SK-N-SH (cell line): ENCODE measurements at regions not wholly inside any gene's neighbourhood (a gene's known extent, or its start where the extent isn't known, plus 50 kb on each side); places are given as distances from the start of the nearest gene placed in this dataset.

Source experiments
- ELF1 ChIP-seq: IDR thresholded peaks from 2 replicates; pipeline ENCODE4 v1.4.0; 2012
- EZH2phosphoT487 ChIP-seq: fragments of 200-600 bp; sonication (generic); IDR thresholded peaks from 2 replicates; pipeline ENCODE4 v1.6.1; 2017; ENCODE audit warnings: low read depth, mixed run types, mild to moderate bottlenecking, antibody characterized with exemption, moderate library complexity, borderline replicate concordance
- FOSL2 ChIP-seq: IDR thresholded peaks from 2 replicates; pipeline ENCODE4 v1.4.0; 2012; ENCODE audit warnings: low read depth, mild to moderate bottlenecking, moderate library complexity, borderline replicate concordance
- GATA2 ChIP-seq: sonication (generic); formaldehyde crosslinking; IDR thresholded peaks from 2 replicates; pipeline ENCODE4 v1.5.0; 2020; ENCODE audit warnings: mild to moderate bottlenecking, missing genetic modification reagents
- MEF2A ChIP-seq: IDR thresholded peaks from 2 replicates; pipeline ENCODE4 v1.4.0; 2012; ENCODE audit warnings: low read depth, borderline replicate concordance
- POLR2AphosphoS5 ChIP-seq: IDR thresholded peaks from 2 replicates; pipeline ENCODE4 v1.6.1; 2012; ENCODE audit warnings: low read depth, low read length
- SIN3A ChIP-seq: IDR thresholded peaks from 2 replicates; pipeline ENCODE4 v1.6.1; 2012; ENCODE audit warnings: low read depth, mild to moderate bottlenecking, low read length, moderate library complexity, borderline replicate concordance
- TEAD4 ChIP-seq: IDR thresholded peaks from 2 replicates; pipeline ENCODE4 v1.4.0; 2012; ENCODE audit warnings: mild to moderate bottlenecking, borderline replicate concordance; ENCODE audit not compliant: insufficient read depth
- TF ChIP-seq, protein P1 (sequence below): fragments of 150-350 bp; IDR thresholded peaks from 2 replicates; pipeline ENCODE4 v1.6.1; 2017; ENCODE audit warnings: antibody characterized with exemption, low read length, low read depth, borderline replicate concordance
- TF ChIP-seq, protein P2 (sequence below): fragments of 200-600 bp; sonication (generic); IDR thresholded peaks from 2 replicates; pipeline ENCODE4 v1.6.1; 2017; ENCODE audit warnings: antibody characterized with exemption, mild to moderate bottlenecking, moderate library complexity
- TF ChIP-seq, protein P3 (sequence below): IDR thresholded peaks from 2 replicates; pipeline ENCODE4 v1.4.0; 2012; ENCODE audit warnings: low read depth
- TF ChIP-seq, protein P4 (sequence below): fragments of 150-350 bp; IDR thresholded peaks from 2 replicates; pipeline ENCODE4 v1.6.1; 2016; ENCODE audit warnings: mild to moderate bottlenecking, low read depth, low read length
- TF ChIP-seq, protein P5 (sequence below): IDR thresholded peaks from 2 replicates; pipeline ENCODE4 v1.4.0; 2012; ENCODE audit warnings: low read depth, borderline replicate concordance
- TF ChIP-seq, protein P6 (sequence below): IDR thresholded peaks from 2 replicates; pipeline ENCODE4 v1.4.0; 2012; ENCODE audit warnings: low read depth, borderline replicate concordance

DNA sequence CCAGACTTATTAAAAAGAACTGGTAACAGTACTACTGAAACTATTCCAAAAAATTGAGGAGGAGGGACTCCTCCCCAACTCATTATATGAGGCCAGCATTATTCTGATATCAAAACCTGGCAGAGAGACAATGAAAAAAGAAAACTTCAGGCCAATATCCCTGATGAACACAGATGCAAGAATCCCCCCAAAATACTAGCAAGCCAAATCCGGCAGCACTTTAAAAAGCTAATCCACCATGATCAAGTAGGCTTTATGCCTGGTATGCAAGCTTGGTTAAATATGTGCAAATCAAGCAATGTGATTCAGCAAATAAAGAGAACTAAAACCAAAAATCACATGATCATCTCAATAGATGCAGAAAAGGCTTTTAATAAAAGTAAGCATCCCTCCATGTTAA, 2271.0 kb upstream of the C9orf72 start:
- TF ChIP-seq, protein P1, sequence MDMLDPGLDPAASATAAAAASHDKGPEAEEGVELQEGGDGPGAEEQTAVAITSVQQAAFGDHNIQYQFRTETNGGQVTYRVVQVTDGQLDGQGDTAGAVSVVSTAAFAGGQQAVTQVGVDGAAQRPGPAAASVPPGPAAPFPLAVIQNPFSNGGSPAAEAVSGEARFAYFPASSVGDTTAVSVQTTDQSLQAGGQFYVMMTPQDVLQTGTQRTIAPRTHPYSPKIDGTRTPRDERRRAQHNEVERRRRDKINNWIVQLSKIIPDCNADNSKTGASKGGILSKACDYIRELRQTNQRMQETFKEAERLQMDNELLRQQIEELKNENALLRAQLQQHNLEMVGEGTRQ, result no peak
- TF ChIP-seq, protein P2, sequence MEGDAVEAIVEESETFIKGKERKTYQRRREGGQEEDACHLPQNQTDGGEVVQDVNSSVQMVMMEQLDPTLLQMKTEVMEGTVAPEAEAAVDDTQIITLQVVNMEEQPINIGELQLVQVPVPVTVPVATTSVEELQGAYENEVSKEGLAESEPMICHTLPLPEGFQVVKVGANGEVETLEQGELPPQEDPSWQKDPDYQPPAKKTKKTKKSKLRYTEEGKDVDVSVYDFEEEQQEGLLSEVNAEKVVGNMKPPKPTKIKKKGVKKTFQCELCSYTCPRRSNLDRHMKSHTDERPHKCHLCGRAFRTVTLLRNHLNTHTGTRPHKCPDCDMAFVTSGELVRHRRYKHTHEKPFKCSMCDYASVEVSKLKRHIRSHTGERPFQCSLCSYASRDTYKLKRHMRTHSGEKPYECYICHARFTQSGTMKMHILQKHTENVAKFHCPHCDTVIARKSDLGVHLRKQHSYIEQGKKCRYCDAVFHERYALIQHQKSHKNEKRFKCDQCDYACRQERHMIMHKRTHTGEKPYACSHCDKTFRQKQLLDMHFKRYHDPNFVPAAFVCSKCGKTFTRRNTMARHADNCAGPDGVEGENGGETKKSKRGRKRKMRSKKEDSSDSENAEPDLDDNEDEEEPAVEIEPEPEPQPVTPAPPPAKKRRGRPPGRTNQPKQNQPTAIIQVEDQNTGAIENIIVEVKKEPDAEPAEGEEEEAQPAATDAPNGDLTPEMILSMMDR, result no peak
- TF ChIP-seq SIN3A (no peak), TEAD4 (no peak), POLR2AphosphoS5 (no peak), GATA2 (CRISPR knock-in tag) (no peak), FOSL2 (no peak), MEF2A (no peak), EZH2phosphoT487 (no peak), ELF1 (no peak)
- TF ChIP-seq, protein P3, sequence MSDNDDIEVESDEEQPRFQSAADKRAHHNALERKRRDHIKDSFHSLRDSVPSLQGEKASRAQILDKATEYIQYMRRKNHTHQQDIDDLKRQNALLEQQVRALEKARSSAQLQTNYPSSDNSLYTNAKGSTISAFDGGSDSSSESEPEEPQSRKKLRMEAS, result no peak
- TF ChIP-seq, protein P4, sequence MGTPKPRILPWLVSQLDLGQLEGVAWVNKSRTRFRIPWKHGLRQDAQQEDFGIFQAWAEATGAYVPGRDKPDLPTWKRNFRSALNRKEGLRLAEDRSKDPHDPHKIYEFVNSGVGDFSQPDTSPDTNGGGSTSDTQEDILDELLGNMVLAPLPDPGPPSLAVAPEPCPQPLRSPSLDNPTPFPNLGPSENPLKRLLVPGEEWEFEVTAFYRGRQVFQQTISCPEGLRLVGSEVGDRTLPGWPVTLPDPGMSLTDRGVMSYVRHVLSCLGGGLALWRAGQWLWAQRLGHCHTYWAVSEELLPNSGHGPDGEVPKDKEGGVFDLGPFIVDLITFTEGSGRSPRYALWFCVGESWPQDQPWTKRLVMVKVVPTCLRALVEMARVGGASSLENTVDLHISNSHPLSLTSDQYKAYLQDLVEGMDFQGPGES, result no peak
- TF ChIP-seq, protein P5, sequence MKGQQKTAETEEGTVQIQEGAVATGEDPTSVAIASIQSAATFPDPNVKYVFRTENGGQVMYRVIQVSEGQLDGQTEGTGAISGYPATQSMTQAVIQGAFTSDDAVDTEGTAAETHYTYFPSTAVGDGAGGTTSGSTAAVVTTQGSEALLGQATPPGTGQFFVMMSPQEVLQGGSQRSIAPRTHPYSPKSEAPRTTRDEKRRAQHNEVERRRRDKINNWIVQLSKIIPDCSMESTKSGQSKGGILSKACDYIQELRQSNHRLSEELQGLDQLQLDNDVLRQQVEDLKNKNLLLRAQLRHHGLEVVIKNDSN, result no peak
- TF ChIP-seq, protein P6, sequence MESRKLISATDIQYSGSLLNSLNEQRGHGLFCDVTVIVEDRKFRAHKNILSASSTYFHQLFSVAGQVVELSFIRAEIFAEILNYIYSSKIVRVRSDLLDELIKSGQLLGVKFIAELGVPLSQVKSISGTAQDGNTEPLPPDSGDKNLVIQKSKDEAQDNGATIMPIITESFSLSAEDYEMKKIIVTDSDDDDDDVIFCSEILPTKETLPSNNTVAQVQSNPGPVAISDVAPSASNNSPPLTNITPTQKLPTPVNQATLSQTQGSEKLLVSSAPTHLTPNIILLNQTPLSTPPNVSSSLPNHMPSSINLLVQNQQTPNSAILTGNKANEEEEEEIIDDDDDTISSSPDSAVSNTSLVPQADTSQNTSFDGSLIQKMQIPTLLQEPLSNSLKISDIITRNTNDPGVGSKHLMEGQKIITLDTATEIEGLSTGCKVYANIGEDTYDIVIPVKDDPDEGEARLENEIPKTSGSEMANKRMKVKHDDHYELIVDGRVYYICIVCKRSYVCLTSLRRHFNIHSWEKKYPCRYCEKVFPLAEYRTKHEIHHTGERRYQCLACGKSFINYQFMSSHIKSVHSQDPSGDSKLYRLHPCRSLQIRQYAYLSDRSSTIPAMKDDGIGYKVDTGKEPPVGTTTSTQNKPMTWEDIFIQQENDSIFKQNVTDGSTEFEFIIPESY, result no peak
